ENCODE measurements at regions not wholly inside any gene's neighbourhood (a gene's known extent, or its start where the extent isn't known, plus 50 kb on each side); places are given as distances from the start of the nearest gene placed in this dataset.

- POLR2A ChIA-PET, result no interaction called here
- TF ChIP-seq JUND (IDR thresholded peaks at IDR 0.05) (no peak), MEF2A (IDR thresholded peaks at IDR 0.05; ENCODE audit: borderline replicate concordance, low read depth) (no peak)
- Histone ChIP-seq H3K4me2 (no peak overlapping the region), H3K36me3 (replicated peaks in 1 of 2; ENCODE audit: control insufficient read depth in 1 of 2, insufficient read depth in 2 of 2, low read length in 1 of 2) (no peaks in the 10 kb centered on the region), H3K9me3 (no peaks in the 10 kb centered on the region), H3K27me3 (ENCODE audit: insufficient read depth) (no peaks in the 10 kb centered on the region), H3K4me3 (ENCODE audit: low read depth in 2 of 2, low read length in 1 of 2) (no peak overlapping the region), H3K9ac (no peak overlapping the region), H3K4me1 (ENCODE audit: control insufficient read depth in 1 of 2, insufficient read depth in 2 of 2, low read depth in 1 of 2, low read length in 1 of 2) (peaks cover 0 to 2% of the 10 kb centered on the region in 2 experiments; a peak in 1 of 4 replicates), H3F3A (replicated peaks; ENCODE audit: insufficient read depth) (no peaks in the 10 kb centered on the region), H3K9me2 (no peaks in the 10 kb centered on the region), H3K79me2 (ENCODE audit: insufficient read depth) (no peaks in the 10 kb centered on the region), H2AFZ (ENCODE audit: low read depth) (no peak overlapping the region), H4K20me1 (ENCODE audit: insufficient read depth) (no peaks in the 10 kb centered on the region), H3K27ac (ENCODE audit: low read depth in 2 of 2, low read length in 1 of 2) (no peak overlapping the region)
- WGBS (ENCODE audit: low lambda C conversion rate), result 76% methylated on average over 5 of the region's 5 CpGs
- DNase-seq, result no peak
- CTCF ChIA-PET, result interaction anchor here (1.6 kb wide), 1 partner anchor 117 kb away, joined by 6 read pairs; no protein-coding TSS in a partner anchor
Observed at GRCh38 chr4:185904381-185904780, 92.4 kb upstream of the SORBS2 start.

GRCh38 chr4:185909972-185910371, 98.0 kb upstream of the SORBS2 start:
- Histone ChIP-seq H3K9me3 (no peaks in the 10 kb centered on the region), H3K36me3 (replicated peaks in 1 of 2; ENCODE audit: control insufficient read depth in 1 of 2, insufficient read depth in 2 of 2, low read length in 1 of 2) (no peaks in the 10 kb centered on the region), H3K4me1 (ENCODE audit: control insufficient read depth in 1 of 2, insufficient read depth in 2 of 2, low read depth in 1 of 2, low read length in 1 of 2) (peaks cover 0 to 17% of the 10 kb centered on the region in 2 experiments; a peak in 2 of 4 replicates), H3K9ac (no peak overlapping the region), H3K79me2 (ENCODE audit: insufficient read depth) (no peaks in the 10 kb centered on the region), H3K4me2 (no peak overlapping the region), H3F3A (replicated peaks; ENCODE audit: insufficient read depth) (no peaks in the 10 kb centered on the region), H3K9me2 (no peaks in the 10 kb centered on the region), H3K27ac (ENCODE audit: low read depth in 2 of 2, low read length in 1 of 2) (peak overlapping the region in 1 of 2 experiments; percentile 91; a peak in 1 of 4 replicates), H2AFZ (ENCODE audit: low read depth) (no peak overlapping the region), H3K27me3 (ENCODE audit: insufficient read depth) (no peaks in the 10 kb centered on the region), H3K4me3 (ENCODE audit: low read depth in 2 of 2, low read length in 1 of 2) (no peak overlapping the region), H4K20me1 (ENCODE audit: insufficient read depth) (no peaks in the 10 kb centered on the region)
- ChIA-PET POLR2A (no interaction called here), CTCF (interaction anchor here (1.3 to 1.8 kb wide), 2 partner anchors 15 to 112 kb away, joined by 3 to 6 read pairs; no protein-coding TSS in a partner anchor)
- no peak for DNase-seq
- whole genome bisulfite sequencing (ENCODE audit: low lambda C conversion rate), result 74% methylated on average over 2 of the region's 2 CpGs
- TF ChIP-seq JUND (IDR thresholded peaks at IDR 0.05) (no peak), USF1 (IDR thresholded peaks at IDR 0.05; ENCODE audit: borderline replicate concordance, low read depth) (no peak), CHD2 (IDR thresholded peaks at IDR 0.05; ENCODE audit: low read length, partially characterized antibody) (no peak), YY1 (IDR thresholded peaks at IDR 0.05; ENCODE audit: low read depth) (no peak)

- H3K79me2 ChIP-seq (ENCODE audit: insufficient read depth), result no peaks in the 10 kb centered on the region
- no peak overlapping the region for H3K4me2 ChIP-seq
- H3K36me3 ChIP-seq (replicated peaks in 1 of 2; ENCODE audit: control insufficient read depth in 1 of 2, insufficient read depth in 2 of 2, low read length in 1 of 2), result no peaks in the 10 kb centered on the region
- no peak overlapping the region for H3K9ac ChIP-seq
- no peaks in the 10 kb centered on the region for H4K20me1 ChIP-seq (ENCODE audit: insufficient read depth)
- H3F3A ChIP-seq (replicated peaks; ENCODE audit: insufficient read depth), result no peaks in the 10 kb centered on the region
- WGBS (ENCODE audit: low lambda C conversion rate), result 36% methylated on average over 4 of the region's 4 CpGs
- H3K4me3 ChIP-seq (ENCODE audit: low read depth in 2 of 2, low read length in 1 of 2), result no peak overlapping the region
- CTCF ChIA-PET, result no interaction called here
- H2AFZ ChIP-seq (ENCODE audit: low read depth), result no peak overlapping the region
- no peaks in the 10 kb centered on the region for H3K9me2 ChIP-seq
- H3K27me3 ChIP-seq (ENCODE audit: insufficient read depth), result no peaks in the 10 kb centered on the region
- POLR2A ChIA-PET, result no interaction called here
- DNase-seq, result peak; percentile 71
- H3K4me1 ChIP-seq (ENCODE audit: control insufficient read depth in 1 of 2, insufficient read depth in 2 of 2, low read depth in 1 of 2, low read length in 1 of 2), result peaks cover 0 to 17% of the 10 kb centered on the region in 2 experiments; a peak in 2 of 4 replicates
- H3K9me3 ChIP-seq, result no peaks in the 10 kb centered on the region
- peak overlapping the region in 1 of 2 experiments; percentile 91; a peak in 2 of 4 replicates for H3K27ac ChIP-seq (ENCODE audit: low read depth in 2 of 2, low read length in 1 of 2)
- TF ChIP-seq ELF1 (IDR thresholded peaks at IDR 0.05) (no peak), SMC3 (IDR thresholded peaks at IDR 0.05; ENCODE audit: low read depth, low read length) (no peak), RAD21 (IDR thresholded peaks at IDR 0.05; ENCODE audit: low read length) (peak; percentile 33), TEAD4 (IDR thresholded peaks at IDR 0.05; ENCODE audit: borderline replicate concordance, insufficient read depth) (peak; percentile 73; the same call in 1 of the 2 replicates), MXI1 (IDR thresholded peaks at IDR 0.05; ENCODE audit: low read depth, low read length) (peak; percentile 86), RCOR1 (IDR thresholded peaks at IDR 0.05; ENCODE audit: low read length) (peak; percentile 95), POLR2AphosphoS5 (IDR thresholded peaks at IDR 0.05; ENCODE audit: low read depth, low read length) (peak; percentile 40; the same call in 1 of the 2 replicates), RXRA (IDR thresholded peaks at IDR 0.05; ENCODE audit: borderline replicate concordance, low read depth) (no peak), USF1 (IDR thresholded peaks at IDR 0.05; ENCODE audit: borderline replicate concordance, low read depth) (no peak), SIN3A (IDR thresholded peaks at IDR 0.05; ENCODE audit: borderline replicate concordance, low read depth, low read length) (no peak), CHD2 (IDR thresholded peaks at IDR 0.05; ENCODE audit: low read length, partially characterized antibody) (peak; percentile 91), GATA2 (CRISPR knock-in tag; IDR thresholded peaks at IDR 0.05) (peak; percentile 98), FOSL2 (IDR thresholded peaks at IDR 0.05; ENCODE audit: borderline replicate concordance, low read depth) (peak; percentile 29; the same call in 1 of the 2 replicates), FOXM1 (IDR thresholded peaks at IDR 0.05; ENCODE audit: low read depth) (no peak)
- TF ChIP-seq, protein P1, sequence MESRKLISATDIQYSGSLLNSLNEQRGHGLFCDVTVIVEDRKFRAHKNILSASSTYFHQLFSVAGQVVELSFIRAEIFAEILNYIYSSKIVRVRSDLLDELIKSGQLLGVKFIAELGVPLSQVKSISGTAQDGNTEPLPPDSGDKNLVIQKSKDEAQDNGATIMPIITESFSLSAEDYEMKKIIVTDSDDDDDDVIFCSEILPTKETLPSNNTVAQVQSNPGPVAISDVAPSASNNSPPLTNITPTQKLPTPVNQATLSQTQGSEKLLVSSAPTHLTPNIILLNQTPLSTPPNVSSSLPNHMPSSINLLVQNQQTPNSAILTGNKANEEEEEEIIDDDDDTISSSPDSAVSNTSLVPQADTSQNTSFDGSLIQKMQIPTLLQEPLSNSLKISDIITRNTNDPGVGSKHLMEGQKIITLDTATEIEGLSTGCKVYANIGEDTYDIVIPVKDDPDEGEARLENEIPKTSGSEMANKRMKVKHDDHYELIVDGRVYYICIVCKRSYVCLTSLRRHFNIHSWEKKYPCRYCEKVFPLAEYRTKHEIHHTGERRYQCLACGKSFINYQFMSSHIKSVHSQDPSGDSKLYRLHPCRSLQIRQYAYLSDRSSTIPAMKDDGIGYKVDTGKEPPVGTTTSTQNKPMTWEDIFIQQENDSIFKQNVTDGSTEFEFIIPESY (IDR thresholded peaks at IDR 0.05; ENCODE audit: borderline replicate concordance, low read depth), result no peak
- TF ChIP-seq, protein P2, sequence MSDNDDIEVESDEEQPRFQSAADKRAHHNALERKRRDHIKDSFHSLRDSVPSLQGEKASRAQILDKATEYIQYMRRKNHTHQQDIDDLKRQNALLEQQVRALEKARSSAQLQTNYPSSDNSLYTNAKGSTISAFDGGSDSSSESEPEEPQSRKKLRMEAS (IDR thresholded peaks at IDR 0.05; ENCODE audit: low read depth), result no peak
Observed at GRCh38 chr4:185911556-185912064, 99.6 kb upstream of the SORBS2 start.
